ENCODE measurements at regions not wholly inside any gene's neighbourhood (a gene's known extent, or its start where the extent isn't known, plus 50 kb on each side); places are given as distances from the start of the nearest gene placed in this dataset.

DNA sequence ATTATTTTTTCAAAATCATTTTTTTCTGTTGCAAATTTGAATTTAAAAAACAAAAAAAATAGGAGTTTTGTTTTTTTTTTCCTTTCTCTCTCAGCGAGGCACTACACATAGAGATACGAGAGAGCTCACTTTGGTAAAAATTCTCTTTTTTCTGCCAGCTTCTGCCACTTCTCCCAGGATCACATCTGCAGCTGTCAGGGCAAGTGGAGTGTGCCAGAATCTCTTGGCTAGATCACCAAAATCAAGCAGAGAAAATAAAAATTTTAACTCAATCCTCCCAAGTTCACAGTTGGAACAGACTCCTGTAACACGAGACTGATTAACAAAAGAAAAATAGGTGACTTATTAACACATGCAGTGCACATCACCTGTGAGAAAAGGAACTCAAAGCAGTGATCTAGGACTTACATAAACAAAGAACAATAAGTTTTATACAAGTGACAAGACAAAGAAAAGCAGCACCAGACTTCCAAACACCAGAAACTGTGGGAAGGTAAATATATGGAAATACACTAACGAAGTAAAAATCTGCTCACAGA lies 213.2 kb upstream of the ZFP42 start:
- no peak for DNase-seq (ENCODE audit: low read depth)

DNA sequence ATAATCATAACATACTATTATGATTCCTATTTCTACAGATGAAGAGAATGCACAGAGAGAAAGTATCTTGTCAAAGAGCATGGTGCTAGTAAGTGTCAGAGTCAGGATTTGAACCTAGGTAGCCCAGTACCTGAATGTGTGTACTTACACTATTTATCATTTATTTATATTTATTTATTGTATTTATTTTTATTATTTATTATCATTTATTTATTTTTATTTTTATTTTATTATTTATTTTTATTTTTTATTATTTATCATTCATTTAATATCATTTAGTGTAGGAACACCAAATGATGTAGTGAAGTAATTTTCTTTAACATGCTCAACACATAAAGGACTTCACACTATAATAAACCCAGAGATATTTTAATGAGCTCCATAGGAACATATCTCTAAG lies 209.4 kb upstream of the ZFP42 start:
- DNase-seq (ENCODE audit: low read depth): no peak

DNA sequence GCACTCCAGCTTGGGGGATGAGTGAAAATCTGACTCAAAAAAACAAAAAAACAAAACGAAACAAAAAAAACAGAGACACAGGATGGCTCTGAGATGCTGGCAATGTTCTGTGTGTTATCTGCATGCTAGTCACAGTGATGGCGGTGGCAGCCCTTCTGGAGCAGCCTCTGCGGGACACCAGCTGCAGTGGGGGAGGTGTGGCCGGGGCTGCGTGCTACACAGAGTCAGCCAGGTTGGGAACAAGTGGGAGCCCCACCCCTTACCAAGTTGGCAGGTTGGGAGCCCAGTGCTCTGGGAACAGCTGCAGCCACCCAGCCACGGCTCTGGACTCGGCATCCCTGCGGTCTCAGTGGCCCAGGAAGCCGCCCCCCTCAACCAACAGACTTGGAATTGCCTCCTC lies 206.5 kb upstream of the ZFP42 start:
- DNase-seq (ENCODE audit: low read depth): no peak

DNA sequence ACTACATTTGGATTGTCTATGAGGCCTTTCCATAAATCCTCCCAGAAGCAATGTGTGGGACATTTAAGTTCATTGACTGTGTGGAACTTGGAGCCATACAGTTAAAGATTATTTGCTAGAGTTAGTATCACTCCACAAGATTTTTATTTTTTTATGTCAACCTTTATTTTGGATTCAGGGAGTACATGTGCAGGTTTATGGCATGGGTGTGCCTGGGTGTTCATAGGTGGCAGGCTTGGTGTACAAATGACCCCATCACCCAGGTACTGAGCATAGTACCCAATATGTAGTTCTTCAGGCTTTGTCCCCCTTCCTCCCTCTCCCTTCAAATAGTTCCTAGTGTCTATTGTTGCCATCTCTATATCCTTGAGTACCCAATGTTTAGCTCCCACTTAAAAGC lies 199.8 kb upstream of the ZFP42 start:
- DNase-seq (ENCODE audit: low read depth): no peak

DNA sequence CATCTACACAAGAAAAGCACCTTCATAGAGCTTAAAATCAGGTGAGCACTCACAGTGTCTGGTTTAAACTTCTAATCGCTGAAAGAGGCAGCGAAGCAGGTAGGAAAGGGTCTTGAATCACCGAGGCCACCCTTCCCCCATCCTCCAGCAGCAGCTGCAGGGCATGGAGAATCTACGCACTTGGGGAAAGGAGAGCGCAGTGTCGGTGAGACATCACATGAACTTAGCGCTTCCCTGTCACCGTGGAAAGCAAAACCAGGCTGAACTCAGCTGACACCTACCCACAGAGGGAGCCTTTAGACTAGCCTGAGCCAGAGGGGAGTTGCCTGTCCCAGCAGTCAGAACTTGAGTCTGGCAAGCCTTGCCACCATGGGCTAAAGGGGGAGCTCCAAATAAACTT lies 197.2 kb upstream of the ZFP42 start:
- no peak for DNase-seq (ENCODE audit: low read depth)

DNA sequence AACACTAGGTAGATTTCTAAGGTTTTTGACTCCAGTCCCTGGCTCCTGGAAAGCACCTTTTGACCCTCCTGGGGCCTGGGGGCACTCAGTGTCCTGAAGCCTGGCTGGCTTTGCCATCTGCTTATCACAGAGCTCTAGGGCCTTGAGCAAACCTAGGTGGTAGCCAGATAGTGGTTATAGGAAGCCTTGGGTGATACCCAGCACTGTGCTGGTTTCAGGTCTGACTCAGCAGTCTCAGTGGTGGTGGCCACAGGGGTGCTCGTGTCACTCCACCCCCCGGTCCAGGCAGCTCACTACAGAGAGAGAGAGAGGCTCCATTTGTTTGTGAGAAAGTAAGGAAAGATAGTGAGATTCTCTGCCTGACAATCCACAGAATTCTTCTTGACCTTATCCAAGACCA lies 195.8 kb upstream of the ZFP42 start:
- no peak for DNase-seq (ENCODE audit: low read depth)

DNA sequence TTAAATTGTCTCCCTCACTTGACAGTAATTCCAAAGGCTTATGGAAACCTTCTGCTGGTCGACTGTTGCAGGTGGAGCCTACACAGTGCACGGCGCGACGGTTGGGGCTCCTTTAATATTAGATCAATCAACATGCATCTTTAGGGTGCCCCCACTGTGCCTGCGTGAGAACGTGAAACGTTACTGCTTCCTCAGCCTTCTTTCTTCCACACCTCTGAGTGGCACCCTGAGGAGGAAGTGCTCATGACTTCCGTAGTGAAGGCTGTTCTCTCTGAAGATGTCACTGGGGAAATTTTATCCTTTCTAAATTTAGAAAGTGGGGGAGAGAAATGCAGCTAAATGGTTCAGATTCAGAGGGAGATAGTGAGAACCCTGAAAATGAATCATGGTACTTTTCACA lies 184.0 kb upstream of the ZFP42 start:
- no peak for DNase-seq (ENCODE audit: low read depth)

DNA sequence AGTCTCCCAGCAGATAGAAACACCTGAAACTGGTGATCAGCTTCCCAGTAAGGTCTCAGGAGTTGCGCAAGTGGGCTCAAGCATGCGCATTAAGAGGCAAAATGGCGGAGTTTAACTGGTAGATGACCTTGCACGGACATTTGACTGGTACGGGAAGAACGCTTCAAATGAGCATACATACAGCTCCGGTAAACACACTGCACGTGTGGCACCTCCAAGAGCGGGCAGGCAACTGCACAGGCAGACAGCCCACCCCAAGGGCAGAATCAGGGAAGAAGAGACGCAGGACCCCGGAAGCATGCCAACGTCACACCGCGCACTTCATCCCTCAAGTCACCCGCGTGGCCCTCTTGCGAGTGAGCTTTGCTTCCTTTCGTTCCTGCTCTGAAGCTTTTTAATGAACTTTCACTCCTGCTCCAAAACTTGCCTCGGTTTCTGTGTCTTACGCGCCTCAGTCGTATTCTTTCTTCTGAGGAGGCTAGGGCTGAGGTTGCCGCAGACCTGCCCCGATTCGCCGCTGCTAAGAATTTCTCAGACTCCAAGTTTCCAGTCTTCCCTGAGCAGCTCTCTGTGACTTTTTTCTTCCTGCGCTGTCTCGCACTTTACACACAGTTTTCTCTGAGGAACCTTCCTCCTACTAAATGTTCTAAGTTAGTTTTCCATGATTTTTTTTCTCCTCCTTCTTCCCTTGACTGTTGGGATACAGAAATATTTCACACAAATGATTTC lies 180.7 kb upstream of the ZFP42 start:
- DNase-seq (ENCODE audit: low read depth): no peak

DNA sequence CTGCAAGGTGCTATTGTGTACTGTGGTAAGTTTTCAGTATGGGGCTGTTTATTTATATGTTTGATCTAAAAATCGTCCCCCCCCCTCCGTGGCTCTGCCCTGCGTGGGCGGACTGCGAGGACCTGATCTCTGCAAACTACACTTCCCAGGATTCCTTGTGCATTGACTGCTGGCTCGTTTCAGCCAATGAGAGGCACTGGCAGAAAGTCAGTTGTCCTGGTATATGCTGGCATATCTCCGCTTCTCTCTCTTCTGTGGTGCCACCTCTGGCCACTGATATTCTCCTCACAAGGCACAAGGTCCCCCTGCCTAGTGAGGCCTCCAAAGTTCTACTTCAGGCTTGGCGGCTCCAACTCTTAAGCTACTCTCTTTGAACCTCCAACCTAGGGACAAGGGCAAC lies 168.8 kb upstream of the ZFP42 start:
- no peak for DNase-seq (ENCODE audit: low read depth)

DNA sequence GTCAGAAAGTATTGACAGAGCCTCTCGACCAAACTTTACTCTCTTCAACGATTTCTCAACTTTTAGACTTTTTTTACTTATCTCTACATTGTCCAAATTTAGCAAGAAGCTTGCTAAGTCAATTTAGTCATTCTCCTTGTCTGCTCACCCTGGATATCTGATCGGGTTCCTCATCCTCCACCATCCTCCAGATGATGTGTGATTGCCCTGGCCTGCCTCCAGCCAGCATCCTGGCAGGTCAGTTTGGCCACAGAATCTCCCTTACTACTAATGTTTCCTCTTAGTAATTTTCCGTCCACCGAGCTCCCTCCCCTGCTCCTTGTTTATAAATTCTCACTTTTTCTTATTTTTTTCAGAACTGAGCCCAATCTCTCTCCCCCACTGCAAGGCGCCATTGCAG lies 167.9 kb upstream of the ZFP42 start:
- DNase-seq (ENCODE audit: low read depth): no peak

DNA sequence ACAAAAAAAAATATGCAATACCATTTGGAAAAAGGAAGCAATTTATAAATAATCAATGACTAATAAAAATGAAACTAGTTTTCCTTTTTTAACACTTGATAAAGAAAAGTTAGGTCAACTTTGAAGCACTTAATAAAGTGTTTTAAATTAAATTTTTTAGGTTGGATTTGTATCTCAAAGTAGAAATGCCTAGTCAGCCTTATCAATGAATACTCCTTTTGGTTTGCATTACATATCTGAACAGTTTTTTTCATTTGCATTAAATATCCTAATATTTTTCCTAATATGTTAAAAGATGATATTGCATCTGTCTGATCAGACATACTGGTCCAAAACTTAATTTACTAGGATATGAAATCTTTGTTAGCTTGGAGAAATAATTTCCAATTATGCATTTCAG lies 155.8 kb upstream of the ZFP42 start:
- no peak for DNase-seq (ENCODE audit: low read depth)

DNA sequence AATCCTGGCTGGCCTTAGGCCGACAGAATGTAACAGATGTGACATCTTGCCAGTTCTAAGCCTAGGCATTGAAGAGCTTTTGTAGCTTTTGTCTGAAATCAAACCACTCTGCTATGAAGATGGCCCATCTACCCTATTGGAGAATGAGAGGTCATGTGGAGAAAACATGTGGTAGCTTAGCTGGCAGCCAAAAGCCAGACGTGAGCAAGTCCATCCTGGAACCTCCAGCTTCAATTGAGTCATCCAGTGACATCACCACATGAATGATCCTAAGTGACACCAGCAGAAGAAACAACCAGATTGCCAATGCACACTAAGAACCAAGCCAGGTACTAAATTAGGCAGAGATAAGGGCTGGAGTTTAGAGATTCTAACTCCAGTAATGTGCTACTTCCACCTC lies 154.8 kb upstream of the ZFP42 start:
- no peak for DNase-seq (ENCODE audit: low read depth)

DNA sequence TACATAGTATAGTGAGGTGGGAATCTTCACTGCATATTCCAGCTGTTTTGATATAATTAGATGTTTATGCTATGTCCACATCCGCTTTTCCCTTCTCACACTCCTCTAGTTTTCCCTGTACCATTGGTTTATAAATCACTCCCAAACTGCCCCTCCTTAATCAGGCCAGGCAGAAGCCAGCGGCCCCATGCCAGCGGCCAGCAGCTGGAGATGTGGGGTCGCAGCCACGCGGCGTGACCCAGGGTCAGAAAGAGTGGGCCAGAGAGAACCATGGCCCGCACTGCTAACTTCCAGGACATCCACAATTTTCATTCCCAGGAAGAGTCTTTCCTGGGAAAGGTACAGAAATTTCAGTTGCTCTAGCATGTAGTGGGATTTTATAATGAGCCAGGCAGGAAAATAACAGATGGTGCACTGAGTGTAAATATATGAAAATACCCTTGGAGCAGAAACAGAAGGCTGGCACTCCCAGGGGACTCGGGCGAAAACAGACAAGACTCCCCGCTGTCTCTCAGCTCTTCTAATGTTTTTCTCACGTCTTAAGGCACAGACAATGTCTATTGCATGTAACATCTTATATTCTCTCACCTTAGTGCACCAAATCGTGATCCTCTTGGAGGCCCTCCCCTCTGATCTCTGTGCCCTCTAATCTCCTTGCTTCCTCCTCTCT lies 145.9 kb upstream of the ZFP42 start:
- DNase-seq (ENCODE audit: low read depth): no peak

DNA sequence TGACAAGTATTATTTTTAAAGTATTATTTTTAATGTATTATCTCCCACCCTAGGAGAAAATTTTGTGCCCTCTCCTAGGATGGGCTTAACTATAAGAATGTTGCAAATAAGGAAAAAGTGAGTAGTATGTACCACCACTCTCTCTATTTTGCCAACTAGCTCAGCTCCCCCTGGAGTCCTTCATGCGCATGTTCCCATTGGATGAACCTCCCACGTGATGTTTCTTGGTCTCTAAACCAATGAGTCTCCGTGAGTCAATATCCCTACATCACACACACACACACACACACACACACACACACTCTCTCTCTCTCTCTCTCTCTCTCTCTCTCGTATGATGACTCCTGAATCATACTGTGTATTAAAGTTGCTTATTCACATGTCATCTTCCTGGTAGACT lies 129.7 kb upstream of the ZFP42 start:
- no peak for DNase-seq (ENCODE audit: low read depth)

DNA sequence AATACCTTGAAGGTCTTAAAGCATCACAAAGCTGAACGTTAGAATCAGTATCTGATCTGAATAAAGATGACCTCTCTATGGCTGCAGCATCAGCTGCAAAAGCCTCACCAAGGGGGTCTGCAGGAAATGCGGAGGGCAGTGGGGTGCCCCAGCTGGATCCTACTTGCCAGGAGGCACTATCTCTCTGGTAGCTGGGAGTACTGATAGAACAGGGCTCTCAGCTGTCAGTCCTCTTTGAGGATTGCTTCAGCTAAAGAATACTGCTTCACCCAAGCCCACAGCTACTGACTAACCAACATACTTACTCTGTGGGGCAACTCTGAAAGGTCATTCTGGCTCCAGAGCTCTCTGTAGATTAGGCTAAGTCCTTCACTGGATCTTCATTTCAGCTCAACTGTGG lies 112.5 kb upstream of the ZFP42 start:
- DNase-seq (ENCODE audit: low read depth): no peak

DNA sequence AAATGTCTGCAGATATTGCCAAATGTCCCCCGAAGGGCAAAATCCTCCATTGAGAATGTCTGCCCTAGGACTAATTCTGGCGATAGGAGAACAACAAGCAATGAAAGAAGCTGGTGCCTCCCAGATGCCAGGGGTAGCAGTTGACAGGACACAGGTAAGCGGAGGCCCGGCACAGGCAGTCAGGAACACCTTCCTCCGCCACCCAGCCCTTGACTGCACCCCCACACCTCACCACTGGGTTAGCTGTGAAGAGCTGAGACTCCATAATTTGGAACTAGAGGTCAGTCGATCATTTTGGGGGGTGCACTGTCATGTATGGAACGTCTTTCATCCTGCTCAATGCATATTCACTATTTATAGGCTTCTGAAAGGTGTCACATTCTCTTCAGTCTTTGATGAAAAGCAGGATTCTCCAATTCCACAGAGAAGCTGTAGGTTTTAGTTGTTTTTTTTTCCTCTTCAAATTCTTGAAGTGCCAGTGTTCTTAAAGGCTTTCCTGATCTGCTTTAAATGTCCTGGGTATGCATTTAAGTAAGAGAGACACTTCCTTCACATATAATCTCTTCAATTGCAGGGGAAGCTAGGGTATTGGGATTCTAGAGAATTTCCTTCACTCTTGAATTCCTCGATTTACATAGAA lies 111.6 kb upstream of the ZFP42 start:
- no peak for DNase-seq (ENCODE audit: low read depth)

DNA sequence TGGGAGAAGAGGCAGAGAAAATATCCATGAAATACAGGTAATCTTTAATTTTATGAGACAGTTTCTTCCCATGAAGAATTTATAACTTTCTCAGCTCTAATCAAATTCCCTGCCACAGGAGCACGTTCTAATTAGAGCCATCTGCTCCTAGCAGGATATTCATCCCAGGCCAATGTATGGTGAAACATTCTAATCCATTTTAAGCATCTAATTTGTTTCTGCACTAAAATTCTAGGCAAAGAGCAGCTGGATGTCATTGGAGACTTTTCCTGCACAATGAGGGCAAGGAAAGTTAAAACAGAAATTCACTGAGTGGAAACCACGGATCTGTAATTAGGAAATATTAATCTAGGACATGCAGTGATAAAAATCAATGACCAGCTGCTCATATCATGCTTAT lies 107.7 kb upstream of the ZFP42 start:
- no peak for DNase-seq (ENCODE audit: low read depth)

DNA sequence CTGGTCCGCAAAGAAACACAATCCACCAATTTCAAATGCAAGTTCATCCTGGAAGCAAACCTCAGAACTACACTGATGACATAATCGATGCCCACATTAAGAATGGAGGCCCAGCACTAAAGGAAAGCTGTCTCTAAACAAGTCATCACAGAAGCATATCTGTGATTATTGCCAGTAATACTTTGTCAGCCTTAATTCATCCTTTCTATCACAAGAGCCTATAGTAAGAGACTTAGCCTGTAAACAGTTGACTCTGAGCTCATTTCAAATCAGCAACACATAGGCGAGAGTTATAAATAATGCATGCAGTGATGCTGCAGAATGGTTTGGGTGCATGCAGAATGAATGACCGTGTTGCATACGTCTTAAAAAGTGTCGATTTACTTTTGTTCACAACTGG lies 105.9 kb upstream of the ZFP42 start:
- no peak for DNase-seq (ENCODE audit: low read depth)

DNA sequence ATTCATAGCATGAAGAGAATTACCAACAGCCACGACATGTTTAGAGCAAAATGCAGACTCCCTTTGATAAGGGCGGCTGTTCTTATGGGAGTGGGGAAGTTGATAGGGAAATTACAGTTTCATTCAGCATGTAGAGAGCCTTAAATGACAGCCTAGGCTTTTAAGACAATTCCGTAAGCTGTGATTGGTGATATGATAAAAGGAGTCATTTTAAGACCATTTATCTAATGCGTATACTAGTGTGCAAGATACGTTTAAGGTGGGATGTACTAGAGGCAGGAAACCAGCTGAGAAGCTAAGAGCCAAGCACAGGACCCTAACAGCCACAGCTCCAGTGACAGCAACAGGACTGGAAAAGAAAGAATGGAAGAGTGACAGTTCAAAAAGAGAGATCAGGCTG lies 102.2 kb upstream of the ZFP42 start:
- no peak for DNase-seq (ENCODE audit: low read depth)

DNA sequence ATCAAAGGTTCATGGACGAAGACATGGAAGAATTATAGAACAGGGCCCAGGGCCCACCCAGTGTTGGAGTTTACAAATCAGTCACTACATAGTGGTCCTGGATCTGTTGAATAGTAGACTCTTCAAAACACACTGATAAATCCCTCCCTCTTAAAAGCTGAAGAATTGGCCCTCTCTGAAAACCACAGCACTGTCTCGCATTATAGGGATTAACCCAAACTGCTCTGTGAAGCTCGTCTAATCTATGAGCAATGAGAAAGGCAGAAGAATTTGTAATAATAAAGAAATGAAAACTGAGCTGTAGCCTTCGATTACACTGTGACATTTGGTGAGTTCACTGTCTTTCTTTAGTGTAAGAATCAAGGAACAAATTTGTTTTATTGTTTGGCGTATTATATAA lies 92.5 kb upstream of the ZFP42 start:
- no peak for DNase-seq (ENCODE audit: low read depth)

DNA sequence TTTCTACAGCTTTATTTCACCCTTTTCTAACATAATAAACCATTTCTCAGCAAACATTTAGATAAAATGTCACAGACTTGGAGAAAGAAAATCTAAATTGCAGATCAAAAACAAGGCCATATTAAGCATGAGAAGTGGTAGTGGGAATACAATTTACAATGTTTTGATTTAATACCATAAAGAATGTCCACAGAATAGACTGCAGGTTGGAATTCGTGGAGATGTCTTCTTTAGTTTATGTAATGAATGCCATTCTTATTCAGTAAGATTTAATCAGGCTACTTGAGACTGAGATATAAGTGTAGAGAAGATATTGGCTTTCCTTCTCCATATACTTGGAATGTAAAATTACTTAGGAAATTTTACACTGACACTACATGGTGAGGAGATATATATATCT lies 91.9 kb upstream of the ZFP42 start:
- no peak for DNase-seq (ENCODE audit: low read depth)

DNA sequence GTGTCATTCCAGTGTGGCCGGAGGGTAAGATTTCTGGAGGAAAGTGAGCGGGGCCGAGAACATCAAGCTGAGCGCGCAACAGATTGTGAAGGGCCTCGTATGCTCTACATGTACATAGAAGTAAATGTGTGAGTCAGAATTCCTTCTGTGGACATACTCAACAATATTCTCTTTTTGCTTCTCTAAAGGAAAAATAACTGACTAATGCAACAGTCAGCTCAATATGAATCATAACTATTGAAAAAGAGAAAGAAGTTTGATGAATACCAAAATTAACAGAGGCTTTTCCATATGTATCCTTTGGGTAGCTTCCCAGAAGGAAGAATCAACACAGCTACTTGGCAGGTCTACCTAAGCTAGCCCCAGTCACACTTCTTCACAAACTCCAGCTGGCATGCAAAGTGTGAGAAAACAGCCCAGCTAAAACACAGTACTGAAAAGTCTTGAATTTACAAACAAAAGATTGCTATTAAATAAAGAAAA lies 87.5 kb upstream of the ZFP42 start:
- DNase-seq (ENCODE audit: low read depth): no peak

DNA sequence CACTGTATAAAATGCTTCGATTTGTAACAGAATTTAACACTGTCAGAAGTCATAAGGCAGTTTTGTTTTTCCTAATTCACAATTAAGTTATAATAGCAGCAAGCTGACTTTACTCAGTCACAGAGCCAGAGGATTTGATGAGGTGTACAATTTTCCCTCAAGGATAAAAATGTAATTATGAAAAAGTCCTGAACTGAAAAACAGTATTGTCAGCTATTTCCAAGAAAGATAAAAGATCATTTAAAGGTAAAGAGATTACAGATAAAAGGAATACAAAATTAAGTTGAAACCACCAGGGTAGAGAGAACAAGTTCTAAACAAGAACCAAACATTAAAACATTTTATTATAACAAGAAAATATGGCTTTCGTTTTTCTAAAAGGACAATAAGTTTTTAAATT lies 86.8 kb upstream of the ZFP42 start:
- no peak for DNase-seq (ENCODE audit: low read depth)

Measured in CMK (cell line).